ENCODE measurements at regions not wholly inside any gene's neighbourhood (a gene's known extent, or its start where the extent isn't known, plus 50 kb on each side); places are given as distances from the start of the nearest gene placed in this dataset.

DNA sequence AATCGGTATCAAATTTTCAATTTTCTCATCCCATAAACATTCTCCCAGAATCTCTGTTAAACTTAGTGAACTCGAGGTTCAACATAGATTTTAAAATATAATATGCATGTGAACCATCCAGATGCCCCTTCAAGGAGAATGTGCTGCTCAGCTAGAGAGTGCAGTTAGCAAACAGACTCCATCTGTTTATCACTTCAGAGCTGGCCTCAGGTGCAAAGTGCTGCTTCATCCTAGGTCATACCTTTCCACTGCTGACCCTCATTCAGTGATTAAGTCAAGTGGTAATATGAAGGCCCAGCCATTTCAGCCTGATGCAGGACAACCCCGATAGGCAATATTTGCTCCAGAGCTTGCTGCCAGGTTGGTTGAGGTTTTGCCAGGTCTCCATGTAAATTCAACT is 339.0 kb upstream of the POU5F2 start:
- H2AFZ ChIP-seq (ENCODE audit: low read depth, low read length): no peak overlapping the region
- H3K36me3 ChIP-seq (replicated peaks; ENCODE audit: low read depth, low read length): no peaks in the 10 kb centered on the region
- H3K4me2 ChIP-seq (ENCODE audit: low read length): no peak overlapping the region
- no peaks in the 10 kb centered on the region for H3K9me3 ChIP-seq (ENCODE audit: insufficient read depth, low read length)
- H4K20me1 ChIP-seq (ENCODE audit: insufficient read depth, low read length): no peaks in the 10 kb centered on the region; the same call in 1 of the 2 replicates
- no peaks in the 10 kb centered on the region for H3K27me3 ChIP-seq (ENCODE audit: low read depth, low read length)
- H3K27ac ChIP-seq (ENCODE audit: low read length): no peak overlapping the region
- peaks cover 11% of the 10 kb centered on the region for H3K4me1 ChIP-seq (ENCODE audit: low read length)
- TF ChIP-seq CTCF (IDR thresholded peaks at IDR 0.05; ENCODE audit: low read depth, low read length): no peak
- no peak for TF ChIP-seq EZH2phosphoT487 (IDR thresholded peaks at IDR 0.05; ENCODE audit: low read depth)
- H3K9ac ChIP-seq (ENCODE audit: low read length): no peak overlapping the region
- H3K4me3 ChIP-seq (ENCODE audit: low read length): no peak overlapping the region
- 0 out of 2 replicates have a peak, but pooled peaks cover 3% of the 10 kb centered on the region for H3K79me2 ChIP-seq (ENCODE audit: low read length)

GRCh38 chr5:94072116-94072515 is 330.7 kb upstream of the POU5F2 start:
- H3K27ac ChIP-seq (ENCODE audit: low read length): no peak overlapping the region
- no peaks in the 10 kb centered on the region for H4K20me1 ChIP-seq (ENCODE audit: insufficient read depth, low read length)
- no peak overlapping the region for H3K9ac ChIP-seq (ENCODE audit: low read length)
- H3K4me2 ChIP-seq (ENCODE audit: low read length): no peak overlapping the region
- TF ChIP-seq CTCF (IDR thresholded peaks at IDR 0.05; ENCODE audit: low read depth, low read length) (no peak), EZH2phosphoT487 (IDR thresholded peaks at IDR 0.05; ENCODE audit: low read depth) (no peak)
- no peaks in the 10 kb centered on the region for H3K9me3 ChIP-seq (ENCODE audit: insufficient read depth, low read length)
- no peaks in the 10 kb centered on the region for H3K4me1 ChIP-seq (ENCODE audit: low read length)
- no peaks in the 10 kb centered on the region for H3K27me3 ChIP-seq (ENCODE audit: low read depth, low read length)
- H2AFZ ChIP-seq (ENCODE audit: low read depth, low read length): no peak overlapping the region
- H3K79me2 ChIP-seq (ENCODE audit: low read length): no peaks in the 10 kb centered on the region
- H3K36me3 ChIP-seq (replicated peaks; ENCODE audit: low read depth, low read length): no peaks in the 10 kb centered on the region
- H3K4me3 ChIP-seq (ENCODE audit: low read length): no peak overlapping the region

DNA sequence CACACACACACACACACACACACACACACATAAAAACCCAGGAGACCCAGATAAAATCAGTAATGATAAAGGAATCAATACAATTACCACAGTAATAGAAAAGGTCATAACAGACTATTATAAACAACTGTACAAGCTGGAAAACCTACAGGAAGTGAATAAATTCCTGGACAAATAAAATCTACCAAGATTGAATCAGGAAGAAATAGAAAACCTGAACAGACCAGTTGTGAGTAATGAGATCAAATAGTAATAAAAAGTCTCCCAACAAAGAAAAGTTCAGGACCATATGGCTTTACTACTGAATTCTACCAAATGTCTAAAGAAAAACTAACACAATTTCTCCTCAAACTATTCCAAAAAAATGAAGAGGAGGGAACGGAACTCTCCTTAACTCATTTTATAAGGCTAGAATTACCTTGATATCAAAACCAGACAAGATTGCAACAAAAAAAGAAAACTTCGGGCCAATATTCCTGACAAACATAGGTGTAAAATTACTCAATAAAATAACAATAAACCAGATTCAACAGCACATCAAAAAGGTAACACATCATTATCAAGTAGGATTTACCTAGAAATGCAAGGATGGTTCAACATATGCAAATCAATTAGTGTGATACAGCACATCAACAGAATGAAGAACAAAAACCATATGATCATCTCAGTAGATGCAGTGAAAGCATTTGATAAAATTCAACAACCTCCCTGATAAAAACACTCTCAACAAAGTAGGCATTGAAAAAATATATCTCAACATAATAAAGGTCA is 325.2 kb upstream of the POU5F2 start:
- Histone ChIP-seq H3K79me2 (ENCODE audit: low read length) (peaks cover 12% of the 10 kb centered on the region), H3K9me3 (ENCODE audit: insufficient read depth, low read length) (peaks cover 3% of the 10 kb centered on the region; the same call in 1 of the 2 replicates), H3K4me3 (ENCODE audit: low read length) (no peak overlapping the region), H3K4me2 (ENCODE audit: low read length) (no peak overlapping the region), H3K27me3 (ENCODE audit: low read depth, low read length) (no peaks in the 10 kb centered on the region), H3K27ac (ENCODE audit: low read length) (no peak overlapping the region), H3K9ac (ENCODE audit: low read length) (no peak overlapping the region), H2AFZ (ENCODE audit: low read depth, low read length) (no peak overlapping the region), H3K4me1 (ENCODE audit: low read length) (no peaks in the 10 kb centered on the region), H4K20me1 (ENCODE audit: insufficient read depth, low read length) (no peaks in the 10 kb centered on the region), H3K36me3 (replicated peaks; ENCODE audit: low read depth, low read length) (peaks cover 6% of the 10 kb centered on the region)
- TF ChIP-seq CTCF (IDR thresholded peaks at IDR 0.05; ENCODE audit: low read depth, low read length) (no peak), EZH2phosphoT487 (IDR thresholded peaks at IDR 0.05; ENCODE audit: low read depth) (no peak)

DNA sequence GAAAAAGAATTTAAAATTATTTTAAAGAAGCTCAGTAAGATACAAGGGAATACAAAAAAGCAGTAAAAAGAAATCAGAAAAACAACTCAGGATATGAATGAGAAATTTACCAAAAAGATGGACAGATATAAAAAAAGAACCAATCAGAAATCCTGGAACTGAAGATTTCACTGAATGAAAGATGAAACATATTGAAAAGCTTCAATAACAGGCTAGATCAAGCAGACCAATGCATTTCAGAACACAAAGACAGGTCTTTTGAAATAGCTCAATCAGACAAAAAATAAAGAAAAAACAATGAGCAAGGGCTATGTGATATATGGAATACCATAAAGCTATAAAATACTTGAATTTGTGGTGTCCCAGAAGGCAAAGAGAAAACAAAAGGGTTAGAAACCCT is 322.6 kb upstream of the POU5F2 start:
- Histone ChIP-seq H4K20me1 (ENCODE audit: insufficient read depth, low read length) (no peaks in the 10 kb centered on the region), H3K36me3 (replicated peaks; ENCODE audit: low read depth, low read length) (peaks cover 6% of the 10 kb centered on the region), H3K9ac (ENCODE audit: low read length) (no peak overlapping the region), H3K4me1 (ENCODE audit: low read length) (no peaks in the 10 kb centered on the region), H3K9me3 (ENCODE audit: insufficient read depth, low read length) (peaks cover 3% of the 10 kb centered on the region; the same call in 1 of the 2 replicates), H3K27ac (ENCODE audit: low read length) (no peak overlapping the region), H2AFZ (ENCODE audit: low read depth, low read length) (no peak overlapping the region), H3K27me3 (ENCODE audit: low read depth, low read length) (no peaks in the 10 kb centered on the region), H3K4me2 (ENCODE audit: low read length) (no peak overlapping the region), H3K4me3 (ENCODE audit: low read length) (no peak overlapping the region), H3K79me2 (ENCODE audit: low read length) (peaks cover 12% of the 10 kb centered on the region)
- TF ChIP-seq CTCF (IDR thresholded peaks at IDR 0.05; ENCODE audit: low read depth, low read length): no peak
- no peak for TF ChIP-seq EZH2phosphoT487 (IDR thresholded peaks at IDR 0.05; ENCODE audit: low read depth)
